HG02840 (cell line): ENCODE measurements at regions not wholly inside any gene's neighbourhood (a gene's known extent, or its start where the extent isn't known, plus 50 kb on each side); places are given as distances from the start of the nearest gene placed in this dataset.

Experiments
- ATAC-seq: cut with Tn5 transposase; IDR thresholded peaks from one replicate; pipeline ENCODE4 v1.9.1; 2021; ENCODE audit warnings: mild to moderate bottlenecking, moderate library complexity, moderate number of reproducible peaks; ENCODE audit not compliant: unreplicated experiment, low FRiP score

GRCh38 chr6:90406957-90407356 is 110.3 kb upstream of the BACH2 start:
- ATAC-seq, result no peak

DNA sequence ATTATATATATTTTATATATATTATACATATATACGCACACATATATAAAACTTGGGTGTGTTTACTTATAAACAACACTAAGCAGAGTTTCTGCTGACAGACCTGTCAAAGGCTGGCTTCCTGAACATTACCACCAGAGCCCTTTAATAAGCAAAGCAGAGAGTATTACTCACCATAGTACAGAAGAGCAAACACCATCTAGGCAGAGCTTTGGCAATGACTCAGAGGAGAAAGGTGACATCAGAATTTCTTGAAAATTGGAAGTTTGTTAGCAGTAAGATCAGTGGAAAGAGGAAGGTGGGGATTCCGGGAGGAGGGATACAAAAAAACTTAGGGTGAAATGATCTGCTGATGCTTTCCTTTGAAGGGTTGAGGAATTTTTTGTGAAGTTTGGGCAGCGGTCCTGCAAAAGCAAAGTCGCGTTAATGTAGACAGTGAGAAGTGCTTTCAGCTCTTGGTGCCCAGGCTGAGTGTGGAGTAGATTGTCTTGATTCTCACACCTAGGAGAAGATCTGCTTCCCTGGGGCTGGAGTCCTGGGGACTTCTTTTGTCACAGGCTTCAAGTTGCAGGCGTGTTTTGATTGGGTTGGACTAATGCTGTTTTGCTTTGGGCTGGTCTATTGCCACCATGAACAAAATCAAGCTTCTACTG is 109.6 kb upstream of the BACH2 start:
- ATAC-seq, result no peak

DNA sequence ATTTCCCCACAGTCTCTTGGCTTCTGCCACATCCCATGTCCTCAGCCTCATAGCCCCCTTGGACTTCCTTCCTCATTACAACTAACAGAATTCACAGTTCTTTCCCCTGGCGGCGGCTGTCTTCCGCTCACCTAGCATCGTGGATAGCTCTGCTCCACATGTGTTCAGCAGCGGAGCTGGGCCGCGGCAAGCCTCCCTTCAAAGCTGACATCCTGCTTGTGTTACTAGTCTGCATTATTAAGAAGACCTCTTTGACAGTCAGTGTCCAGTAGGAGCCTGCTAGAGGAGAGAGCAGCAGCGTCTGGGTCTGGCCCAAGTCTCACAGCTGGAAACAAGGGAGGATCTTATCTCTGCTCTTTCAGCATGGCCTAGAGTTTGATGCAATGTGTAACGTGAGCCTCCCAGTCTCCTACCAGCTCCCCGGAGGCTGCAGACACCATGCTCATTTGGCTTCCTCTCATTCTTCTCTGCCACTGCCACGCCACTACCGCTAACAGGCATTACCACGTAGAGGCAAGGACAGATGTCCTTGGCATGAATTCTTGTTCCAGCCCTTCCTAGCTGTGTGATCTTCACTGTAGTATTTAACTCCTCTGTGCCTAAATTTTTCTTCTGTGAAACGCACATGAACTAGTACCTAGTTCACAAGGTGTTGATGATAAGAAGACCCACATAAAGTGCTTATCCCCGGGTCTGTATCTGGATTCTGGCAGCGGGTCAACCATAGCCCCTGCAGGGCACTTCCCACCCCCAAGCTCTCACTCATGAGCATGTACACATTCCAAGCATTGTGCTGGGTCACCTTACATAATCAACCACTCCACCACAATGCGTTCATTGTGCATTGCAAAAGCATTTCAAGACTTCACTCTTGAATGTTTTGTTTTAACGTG is 107.1 kb upstream of the BACH2 start:
- ATAC-seq, result no peak

- ATAC-seq, result no peak
Measured at GRCh38 chr6:90402831-90403192, 106.2 kb upstream of the BACH2 start.

GRCh38 chr6:90401933-90402830 is 105.5 kb upstream of the BACH2 start:
- no peak for ATAC-seq

DNA sequence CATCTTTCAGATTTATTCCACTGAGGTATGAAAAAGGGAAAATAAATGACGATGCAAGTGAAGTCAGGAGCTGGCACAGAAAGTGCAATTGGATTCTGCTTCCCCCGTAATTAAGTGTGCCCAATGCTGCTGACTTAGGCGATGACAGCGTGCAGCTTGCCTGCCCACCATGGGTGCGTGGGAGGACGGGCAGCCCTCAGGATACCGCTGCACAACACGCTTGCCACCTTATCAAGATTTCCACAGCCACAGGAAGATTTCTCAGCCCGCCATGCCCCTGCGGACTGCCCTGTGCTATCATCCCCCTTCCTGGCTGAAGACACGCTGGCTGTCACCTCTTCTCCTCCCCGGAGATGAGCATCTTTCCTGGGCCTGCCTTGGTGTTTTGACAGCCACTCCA is 103.3 kb upstream of the BACH2 start:
- ATAC-seq, result no peak

GRCh38 chr6:90397929-90398674 is 101.5 kb upstream of the BACH2 start:
- no peak for ATAC-seq

DNA sequence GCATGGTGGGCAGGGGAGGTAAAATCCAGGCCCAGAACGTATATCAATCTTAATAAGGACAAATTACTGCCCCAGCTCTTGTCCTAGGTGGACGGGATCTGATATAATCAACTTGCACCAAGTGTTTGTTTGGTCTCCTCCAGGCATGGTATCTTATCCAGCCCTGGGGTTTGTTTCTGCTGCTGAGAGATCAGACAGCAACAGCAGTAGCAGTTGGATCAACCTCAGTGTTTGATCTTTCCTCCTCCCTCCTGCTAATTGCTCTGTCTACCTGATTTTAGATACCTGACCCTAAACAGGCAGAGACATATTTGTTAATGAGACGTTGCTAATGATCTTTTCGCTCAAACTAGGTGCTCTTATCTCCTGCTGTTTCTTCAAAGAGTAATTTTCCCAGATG is 100.4 kb upstream of the BACH2 start:
- ATAC-seq, result no peak

- ATAC-seq, result no peak
Measured at GRCh38 chr6:90393232-90393884, 96.7 kb upstream of the BACH2 start.

DNA sequence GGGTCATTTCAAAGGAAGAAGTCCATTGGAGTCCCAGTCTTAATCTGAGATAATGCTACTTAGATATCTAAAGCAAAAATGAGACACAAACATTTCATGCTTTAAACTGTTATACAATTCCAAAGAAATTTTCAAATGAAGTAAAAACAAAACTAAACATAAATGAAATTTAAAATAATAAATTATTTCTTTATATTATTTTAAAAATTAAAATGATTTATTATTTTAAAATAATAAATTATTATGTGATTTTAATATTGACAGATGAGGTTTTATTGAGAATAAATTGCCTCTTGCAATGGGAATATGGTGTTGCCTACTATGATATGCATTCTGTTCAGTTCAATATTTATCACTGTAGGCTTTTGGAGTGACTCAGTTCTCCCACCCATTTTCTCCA is 93.7 kb upstream of the BACH2 start:
- ATAC-seq, result no peak

DNA sequence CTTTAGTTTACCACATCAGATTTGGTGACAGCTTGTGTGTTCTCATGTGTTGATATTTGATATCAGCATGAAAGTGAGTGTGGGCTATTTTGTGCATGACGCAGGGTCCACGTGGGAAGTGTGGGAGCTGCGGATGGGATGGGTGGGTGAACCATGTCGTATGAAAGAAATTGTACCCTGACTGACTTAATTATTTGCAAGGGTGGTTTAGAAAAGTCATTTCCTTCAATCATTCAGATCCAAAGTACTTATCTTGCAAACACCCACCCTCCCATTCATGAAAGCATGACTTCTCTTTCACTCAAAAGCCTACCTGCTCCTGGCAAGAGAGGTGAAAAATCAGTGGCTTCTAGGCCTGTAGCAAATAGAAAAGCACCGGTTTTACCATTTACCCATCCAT is 91.8 kb upstream of the BACH2 start:
- no peak for ATAC-seq

DNA sequence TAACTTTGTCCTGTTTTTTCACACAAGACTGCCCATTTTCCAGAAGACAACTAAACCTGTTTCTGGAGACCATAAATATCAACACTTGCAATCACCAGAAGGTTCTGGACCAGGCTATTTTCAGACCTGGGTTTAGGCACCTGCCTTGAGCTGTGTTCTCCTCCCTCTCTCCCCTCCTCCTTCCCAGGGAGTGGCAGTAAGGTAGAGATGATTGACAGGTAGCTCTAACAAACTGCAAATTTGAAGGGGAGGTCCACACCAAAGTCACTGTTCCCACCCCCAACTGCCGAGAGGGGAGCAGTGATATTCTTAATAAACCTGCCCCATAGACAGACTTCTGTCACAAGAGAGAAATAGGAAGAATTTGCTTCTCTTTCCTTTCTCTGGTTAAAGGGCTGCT is 91.2 kb upstream of the BACH2 start:
- ATAC-seq, result no peak

- no peak for ATAC-seq
Measured at GRCh38 chr6:90387383-90387775, 90.7 kb upstream of the BACH2 start.

DNA sequence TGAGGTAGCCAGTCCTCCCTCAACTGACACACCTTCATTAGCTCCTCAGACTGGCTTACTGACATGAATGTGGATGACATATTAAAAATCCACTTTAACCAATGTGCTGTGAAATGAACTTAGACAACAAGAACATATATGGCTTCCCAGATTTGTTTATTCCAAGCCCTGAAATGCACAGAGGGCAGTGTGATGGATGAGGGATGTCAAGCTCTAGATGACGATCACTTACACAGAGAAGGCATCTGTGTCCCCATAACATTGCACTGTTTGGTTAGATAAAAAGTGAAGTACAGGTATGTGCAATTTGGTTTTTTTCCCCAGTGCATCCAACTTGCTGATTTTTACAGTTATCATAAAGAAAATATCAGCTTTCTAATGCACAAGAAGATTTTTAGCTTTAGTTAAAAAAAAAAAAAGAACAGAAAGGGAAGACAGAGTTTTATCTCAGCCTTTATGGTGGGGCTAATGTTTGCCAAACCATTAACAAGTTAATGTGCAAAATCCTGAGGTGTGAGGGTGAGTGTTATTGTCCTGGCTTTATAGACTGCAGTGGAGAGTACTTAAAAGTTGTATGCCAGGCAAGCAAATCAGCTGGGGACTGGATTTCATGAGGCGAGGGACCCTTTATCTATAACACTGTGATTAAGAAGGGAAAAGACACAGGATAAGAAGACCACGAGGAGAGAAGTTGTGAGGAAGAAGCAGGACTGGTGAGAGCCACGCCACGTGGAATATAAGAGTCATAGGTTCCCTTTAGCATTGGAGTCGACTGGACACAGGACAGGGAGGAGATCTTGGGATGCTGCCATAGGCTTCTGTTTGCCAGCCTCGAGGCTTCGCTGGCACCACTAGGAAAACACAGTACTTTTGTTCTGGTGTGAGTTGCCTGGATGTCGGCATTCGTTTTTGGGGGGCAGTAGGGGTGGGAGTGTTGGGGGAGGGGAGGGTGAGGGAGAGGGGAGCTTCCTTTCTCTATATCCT is 90.0 kb upstream of the BACH2 start:
- no peak for ATAC-seq

GRCh38 chr6:90385759-90386313 is 89.2 kb upstream of the BACH2 start:
- ATAC-seq, result no peak

DNA sequence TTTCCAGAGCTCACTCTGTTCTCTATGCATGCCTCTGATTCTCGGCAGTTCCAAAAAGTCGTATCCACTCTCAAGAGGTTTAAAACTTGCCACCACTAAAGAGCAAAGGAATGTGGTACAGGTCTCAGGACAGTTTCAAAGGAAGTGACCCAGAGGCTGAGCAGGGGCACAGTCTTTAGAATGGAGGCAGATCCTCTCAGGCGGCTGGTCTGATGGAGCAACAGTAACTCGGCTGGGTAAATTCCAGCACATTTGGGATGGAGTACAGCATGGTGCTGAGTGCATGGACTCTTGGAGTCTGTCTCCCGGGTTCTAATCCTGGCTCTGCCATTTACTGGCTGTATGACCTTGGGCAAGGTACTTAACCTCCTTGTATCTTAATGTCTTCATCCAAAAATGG is 88.1 kb upstream of the BACH2 start:
- no peak for ATAC-seq

DNA sequence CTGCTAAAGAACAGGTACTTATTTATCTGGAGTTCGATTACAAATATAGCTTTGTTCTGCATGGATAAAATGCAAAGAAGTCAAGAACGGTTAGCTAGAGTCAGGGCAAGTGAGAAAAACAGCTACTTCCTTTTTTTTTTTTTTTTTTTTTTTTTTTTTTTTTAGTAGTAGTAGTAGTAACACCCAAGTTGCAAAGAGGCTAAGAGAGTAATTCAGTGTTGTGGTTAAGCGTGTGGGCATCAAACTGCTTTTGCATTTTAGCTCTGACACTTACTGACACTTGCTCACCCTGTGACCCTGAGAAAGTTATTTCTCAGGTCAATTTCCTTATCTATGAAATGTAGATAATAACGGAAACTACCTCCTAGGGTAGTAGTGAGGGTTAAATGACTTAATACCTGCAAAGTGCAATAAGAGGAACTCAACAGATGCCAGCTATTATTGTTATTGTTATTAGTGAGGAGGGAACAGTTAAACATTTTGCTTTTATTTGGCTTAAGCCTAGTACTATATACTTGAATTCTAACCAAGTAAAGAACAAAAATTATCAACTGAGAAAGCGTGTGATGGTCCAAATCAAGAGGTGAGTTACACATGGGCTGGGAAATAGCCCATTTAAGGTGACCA is 86.7 kb upstream of the BACH2 start:
- no peak for ATAC-seq

DNA sequence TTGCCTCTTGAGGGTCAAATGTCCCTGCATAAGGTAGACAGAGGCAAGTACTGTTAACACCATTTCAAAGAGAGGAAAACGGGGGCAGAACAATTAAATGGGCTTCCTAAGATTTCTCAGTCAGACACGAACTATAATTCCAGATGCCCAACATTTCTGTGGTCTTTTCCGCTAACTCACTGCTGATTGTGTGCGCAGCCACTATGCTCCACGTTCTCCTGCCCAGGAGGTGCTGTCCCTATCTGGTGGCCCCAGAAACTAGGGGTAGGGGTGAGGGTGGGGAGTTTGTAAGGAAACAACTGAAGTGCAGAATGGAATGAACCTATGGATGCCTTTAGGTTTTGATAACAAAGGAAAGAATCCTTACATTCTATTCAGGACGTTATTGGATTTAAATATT is 86.1 kb upstream of the BACH2 start:
- no peak for ATAC-seq
